Neural crest cell (in vitro differentiated cells): ENCODE measurements at regions not wholly inside any gene's neighbourhood (a gene's known extent, or its start where the extent isn't known, plus 50 kb on each side); places are given as distances from the start of the nearest gene placed in this dataset.

Source experiments
- DNase-seq: peaks from one replicate; pipeline ENCODE4 v3.0.0; 2021; ENCODE audit warnings: low read depth, mixed read lengths, low spot score
- H3K27ac Mint-ChIP-seq: one replicate; pipeline ENCODE4 v1.8.0; 2021; ENCODE audit warnings: mild to moderate bottlenecking, mixed read lengths; ENCODE audit not compliant: unreplicated experiment
- H3K27me3 Mint-ChIP-seq: 2 replicates; pipeline ENCODE4 v1.8.0; 2021; ENCODE audit warnings: low read depth, mild to moderate bottlenecking, mixed read lengths
- H3K36me3 Mint-ChIP-seq: 2 replicates; pipeline ENCODE4 v1.8.0; 2021; ENCODE audit warnings: low read depth, mild to moderate bottlenecking, mixed read lengths
- H3K4me1 Mint-ChIP-seq: 2 replicates; pipeline ENCODE4 v1.8.0; 2021; ENCODE audit warnings: mixed read lengths
- H3K4me3 Mint-ChIP-seq: one replicate; pipeline ENCODE4 v1.8.0; 2021; ENCODE audit warnings: mild to moderate bottlenecking, mixed read lengths
- H3K9me3 Mint-ChIP-seq: 2 replicates; pipeline ENCODE4 v1.8.0; 2021; ENCODE audit warnings: mixed read lengths
- CTCF ChIP-seq: fragments of 200-600 bp; sonication (generic); conservative IDR thresholded peaks from 2 replicates; pipeline ENCODE4 v1.5.0; 2021; ENCODE audit warnings: antibody characterized with exemption, mild to moderate bottlenecking

- no peak for TF ChIP-seq CTCF
- no peaks in the 10 kb centered on the region for H3K36me3 Mint-ChIP-seq
- peaks cover 17% of the 10 kb centered on the region for H3K4me1 Mint-ChIP-seq
- H3K9me3 Mint-ChIP-seq, result peaks cover 2% of the 10 kb centered on the region
- no peak overlapping the region for H3K27ac Mint-ChIP-seq
- H3K4me3 Mint-ChIP-seq, result no peak overlapping the region
- no peak for DNase-seq
- H3K27me3 Mint-ChIP-seq, result no peaks in the 10 kb centered on the region
Observed at GRCh38 chr20:23147964-23148730, 62.0 kb upstream of the CD93 start.

- no peak for DNase-seq
- peaks cover 2% of the 10 kb centered on the region for H3K9me3 Mint-ChIP-seq
- H3K36me3 Mint-ChIP-seq, result no peaks in the 10 kb centered on the region
Observed at GRCh38 chr20:23147647-23147963, 61.5 kb upstream of the CD93 start.

GRCh38 chr20:23146857-23147637, 60.9 kb upstream of the CD93 start:
- H3K27ac Mint-ChIP-seq, result no peak overlapping the region
- no peak for DNase-seq
- H3K27me3 Mint-ChIP-seq, result no peaks in the 10 kb centered on the region
- H3K4me3 Mint-ChIP-seq, result no peak overlapping the region
- H3K4me1 Mint-ChIP-seq, result peaks cover 16% of the 10 kb centered on the region
- no peak for TF ChIP-seq CTCF
- H3K9me3 Mint-ChIP-seq, result peaks cover 2% of the 10 kb centered on the region
- no peaks in the 10 kb centered on the region for H3K36me3 Mint-ChIP-seq

More at GRCh38 chr20:23147647-23147963, 61.5 kb upstream of the CD93 start:
- no peak overlapping the region for H3K4me3 Mint-ChIP-seq
- peaks cover 21% of the 10 kb centered on the region for H3K4me1 Mint-ChIP-seq
- no peak for TF ChIP-seq CTCF
- no peaks in the 10 kb centered on the region for H3K27me3 Mint-ChIP-seq
- no peak overlapping the region for H3K27ac Mint-ChIP-seq

GRCh38 chr20:23146181-23146580, 60.1 kb upstream of the CD93 start:
- DNase-seq, result no peak
- H3K27me3 Mint-ChIP-seq, result no peaks in the 10 kb centered on the region
- peaks cover 2% of the 10 kb centered on the region for H3K9me3 Mint-ChIP-seq
- H3K36me3 Mint-ChIP-seq, result no peaks in the 10 kb centered on the region
- no peak overlapping the region for H3K27ac Mint-ChIP-seq
- TF ChIP-seq CTCF, result no peak
- peaks cover 9% of the 10 kb centered on the region for H3K4me1 Mint-ChIP-seq
- no peak overlapping the region for H3K4me3 Mint-ChIP-seq

GRCh38 chr20:23145281-23145700, 59.2 kb upstream of the CD93 start:
- Mint-ChIP-seq H3K9me3 (peaks cover 2% of the 10 kb centered on the region), H3K27ac (peak overlapping the region; percentile 91), H3K4me3 (no peak overlapping the region), H3K36me3 (no peaks in the 10 kb centered on the region), H3K27me3 (no peaks in the 10 kb centered on the region), H3K4me1 (peaks cover 9% of the 10 kb centered on the region)
- no peak for TF ChIP-seq CTCF
- no peak for DNase-seq
